HG03521 (cell line): ENCODE measurements at regions not wholly inside any gene's neighbourhood (a gene's known extent, or its start where the extent isn't known, plus 50 kb on each side); places are given as distances from the start of the nearest gene placed in this dataset.

Source experiments
- ATAC-seq: cut with Tn5 transposase; IDR thresholded peaks from one replicate; pipeline ENCODE4 v1.9.1; 2021; ENCODE audit warnings: mild to moderate bottlenecking, moderate library complexity; ENCODE audit not compliant: unreplicated experiment

- no peak for ATAC-seq
Observed at GRCh38 chr5:38207343-38207742, 51.0 kb upstream of the EGFLAM start.

- no peak for ATAC-seq
Observed at GRCh38 chr5:38202741-38203140, 55.6 kb upstream of the EGFLAM start.

- ATAC-seq: no peak
Observed at GRCh38 chr5:38200872-38201557, 57.3 kb upstream of the EGFLAM start.

GRCh38 chr5:38197118-38197517 is 61.2 kb upstream of the EGFLAM start:
- no peak for ATAC-seq

GRCh38 chr5:38193015-38193581 is 65.3 kb upstream of the EGFLAM start:
- ATAC-seq: no peak

- ATAC-seq: no peak
Observed at GRCh38 chr5:38191693-38192092, 66.7 kb upstream of the EGFLAM start.

- ATAC-seq: no peak
Observed at GRCh38 chr5:38190111-38190510, 68.2 kb upstream of the EGFLAM start.

GRCh38 chr5:38189081-38189504 is 69.3 kb upstream of the EGFLAM start:
- no peak for ATAC-seq

- no peak for ATAC-seq
Observed at GRCh38 chr5:38188591-38188990, 69.8 kb upstream of the EGFLAM start.

GRCh38 chr5:38187532-38187931 is 70.8 kb upstream of the EGFLAM start:
- no peak for ATAC-seq

GRCh38 chr5:38184627-38185026 is 73.7 kb upstream of the EGFLAM start:
- no peak for ATAC-seq

- ATAC-seq: no peak
Observed at GRCh38 chr5:38182991-38183390, 75.4 kb upstream of the EGFLAM start.

GRCh38 chr5:38168029-38168428 is 90.3 kb upstream of the EGFLAM start:
- no peak for ATAC-seq

- no peak for ATAC-seq
Observed at GRCh38 chr5:38167562-38167996, 90.8 kb upstream of the EGFLAM start.

- ATAC-seq: no peak
Observed at GRCh38 chr5:38166832-38167231, 91.5 kb upstream of the EGFLAM start.

GRCh38 chr5:38165435-38165834 is 92.9 kb upstream of the EGFLAM start:
- no peak for ATAC-seq

GRCh38 chr5:38164776-38165399 is 93.5 kb upstream of the EGFLAM start:
- ATAC-seq: no peak

GRCh38 chr5:38163636-38164237 is 94.6 kb upstream of the EGFLAM start:
- ATAC-seq: no peak

- no peak for ATAC-seq
Observed at GRCh38 chr5:38162625-38163024, 95.7 kb upstream of the EGFLAM start.

- ATAC-seq: no peak
Observed at GRCh38 chr5:38157024-38157423, 101.3 kb upstream of the EGFLAM start.

GRCh38 chr5:38154615-38155204 is 103.6 kb upstream of the EGFLAM start:
- no peak for ATAC-seq

- ATAC-seq: no peak
Observed at GRCh38 chr5:38151878-38152277, 106.5 kb upstream of the EGFLAM start.
